GM12878 (cell line): ENCODE measurements at regions not wholly inside any gene's neighbourhood (a gene's known extent, or its start where the extent isn't known, plus 50 kb on each side); places are given as distances from the start of the nearest gene placed in this dataset.

Source experiments
- ATAC-seq: fragments of 200-7000 bp; cut with Tn5 transposase; 3 replicates; pipeline ENCODE4 v1.9.1; 2020; ENCODE audit warnings: mild to moderate bottlenecking, moderate library complexity
- BruUV-seq: library from RNA; stranded (reverse); fragments of 400-500 nt; replicated peaks from 2 replicates; lab custom pipeline; 2021; lab: Mats Ljungman, UMichigan
- CTCF ChIA-PET: fragments of 300-600 bp; sonication (Branson Sonifier 250); formaldehyde crosslinking; extraction: SDS; loops from one replicate; lab custom pipeline; 2021; ENCODE audit warnings: inconsistent platforms; lab: Yijun Ruan, JAX
- POLR2A ChIA-PET: fragments of 350-600 bp; formaldehyde crosslinking; extraction: SDS; loops from one replicate; lab custom pipeline; 2021; ENCODE audit warnings: inconsistent platforms; lab: Charles Lee
- RAD21 ChIA-PET: fragments of 300-600 bp; sonication (Branson Sonifier 250); formaldehyde crosslinking; loops from one replicate; lab custom pipeline; 2023; ENCODE audit warnings: antibody characterized with exemption; ENCODE audit not compliant: unreplicated experiment; lab: Charles Lee
- SMC1A ChIA-PET: fragments of 300-600 bp; sonication (Branson Sonifier 250); formaldehyde crosslinking; loops from one replicate; lab custom pipeline; 2023; ENCODE audit not compliant: unreplicated experiment, uncharacterized antibody; lab: Charles Lee
- DNase-seq: peaks from one replicate; pipeline ENCODE4 v3.0.0-alpha.2; 2011; ENCODE audit warnings: low read depth, low spot score
- FAIRE-seq: peaks from 3 replicates; lab custom pipeline; 2011; peaks lifted over from hg19 to GRCh38; lab: Jason Lieb, UNC
- H2AFZ ChIP-seq: 2 replicates; pipeline ENCODE4 v1.6.0; 2011; ENCODE audit warnings: low read depth, low read length, control low read depth; ENCODE audit not compliant: control insufficient read depth
- H3K27ac ChIP-seq: 2 replicates; pipeline ENCODE4 v1.5.1; 2011; ENCODE audit warnings: control low read depth; ENCODE audit not compliant: control insufficient read depth, insufficient read depth
- H3K27me3 ChIP-seq, 2 experiments: replicated peaks in 1 of 2; 2 replicates each; pipeline versions ENCODE4 v1.6.0 to v1.6.1; 2011; ENCODE audit warnings: low read length in 1 of 2; ENCODE audit not compliant: control insufficient read depth in 2 of 2, insufficient read depth in 2 of 2
- H3K36me3 ChIP-seq, 2 experiments: 2 replicates each; pipeline ENCODE4 v1.5.1; 2011; ENCODE audit warnings: low read length in 1 of 2; ENCODE audit not compliant: control insufficient read depth in 2 of 2, insufficient read depth in 2 of 2
- H3K4me1 ChIP-seq: 2 replicates; pipeline ENCODE4 v1.6.1; 2011; ENCODE audit warnings: mild to moderate bottlenecking, low read length, moderate library complexity, mixed read lengths; ENCODE audit not compliant: control insufficient read depth, insufficient read depth
- H3K4me2 ChIP-seq: 2 replicates; pipeline ENCODE4 v1.6.0; 2011; ENCODE audit warnings: control low read depth; ENCODE audit not compliant: control insufficient read depth, insufficient read depth
- H3K4me3 ChIP-seq: fragments of 200-600 bp; sonication (generic); 2 replicates; pipeline ENCODE4 v1.5.1; 2016
- H3K79me2 ChIP-seq: 2 replicates; pipeline ENCODE4 v1.6.0; 2011; ENCODE audit warnings: low read length; ENCODE audit not compliant: control insufficient read depth, insufficient read depth
- H3K9ac ChIP-seq: 2 replicates; pipeline ENCODE4 v1.8.0; 2011; ENCODE audit warnings: low read length, control low read depth, mixed read lengths; ENCODE audit not compliant: control insufficient read depth, insufficient read depth
- H3K9me3 ChIP-seq: replicated peaks from 3 replicates; pipeline ENCODE4 v1.5.1; 2011; ENCODE audit warnings: mild to moderate bottlenecking, low read length; ENCODE audit not compliant: control insufficient read depth, insufficient read depth
- H4K20me1 ChIP-seq: 2 replicates; pipeline ENCODE4 v1.6.0; 2011; ENCODE audit not compliant: control insufficient read depth, insufficient read depth
- BCL11A ChIP-seq: IDR thresholded peaks from 2 replicates; pipeline ENCODE4 v1.6.1; 2011; ENCODE audit warnings: low read depth, low read length
- BHLHE40 ChIP-seq, 2 experiments: fragments of 450-650 bp in 1 of 2; IDR thresholded peaks; 2 replicates each; pipeline ENCODE4 v1.6.1; 2011 to 2017; ENCODE audit warnings: low read depth in 2 of 2, borderline replicate concordance in 1 of 2, improper control_type of control experiment in 1 of 2, low read length in 1 of 2, mild to moderate bottlenecking in 1 of 2
- FOXK2 ChIP-seq: fragments of 450-650 bp; IDR thresholded peaks from 2 replicates; pipeline ENCODE4 v1.6.1; 2017; ENCODE audit warnings: mild to moderate bottlenecking, moderate library complexity
- HDAC2 ChIP-seq: fragments of 200-600 bp; sonication (generic); IDR thresholded peaks from 2 replicates; pipeline ENCODE4 v1.6.1; 2017
- PAX5 ChIP-seq: IDR thresholded peaks from 2 replicates; pipeline ENCODE4 v1.6.1; 2011; ENCODE audit warnings: low read depth, low read length, borderline replicate concordance
- PAX8 ChIP-seq: fragments of 450-650 bp; IDR thresholded peaks from 2 replicates; pipeline ENCODE4 v1.6.1; 2017; ENCODE audit warnings: mild to moderate bottlenecking, moderate library complexity
- RB1 ChIP-seq: fragments of 450-650 bp; formaldehyde crosslinking; IDR thresholded peaks from 2 replicates; pipeline ENCODE4 v1.6.1; 2017; ENCODE audit warnings: mild to moderate bottlenecking, borderline replicate concordance
- RFX5 ChIP-seq: IDR thresholded peaks from 2 replicates; pipeline ENCODE4 v1.6.1; 2011; ENCODE audit warnings: low read depth, low read length, improper control_type of control experiment
- YBX1 ChIP-seq: fragments of 450-650 bp; IDR thresholded peaks from 2 replicates; pipeline ENCODE4 v1.6.1; 2016; ENCODE audit warnings: antibody characterized with exemption
- ZBTB4 ChIP-seq: fragments of 450-650 bp; formaldehyde crosslinking; IDR thresholded peaks from 2 replicates; pipeline ENCODE4 v1.4.0; 2022; ENCODE audit warnings: mild to moderate bottlenecking, moderate library complexity
- WGBS: methylation state at CpG from one replicate; pipeline ENCODE4 v1.1.6; 2016; ENCODE audit warnings: low lambda C conversion rate; ENCODE audit not compliant: insufficient replicate concordance, insufficient coverage; ENCODE audit errors: missing lambda C conversion rate; 5-methylcytosine and 5-hydroxymethylcytosine counted together
- in situ Hi-C: fragments of 300-500 bp; cut with MboI; formaldehyde crosslinking; loops from 9 replicates; pipeline ENCODE4 v1.14.3; 2018; ENCODE audit warnings: mixed read lengths
- intact Hi-C: fragments of 100-400 bp; cut with micrococcal nuclease; formaldehyde crosslinking; loops from one replicate; pipeline ENCODE4 v1.14.2; 2022; ENCODE audit not compliant: unreplicated experiment
- TF ChIP-seq, protein P1 (sequence below): IDR thresholded peaks from 2 replicates; pipeline ENCODE4 v1.6.1; 2012; ENCODE audit warnings: low read depth, low read length, improper control_type of control experiment

- TF ChIP-seq BCL11A (no peak), YBX1 (no peak)
These were observed 235.0 kb downstream of the IRS1 start (continued) for GRCh38 chr2:226564667-226565066.

DNA sequence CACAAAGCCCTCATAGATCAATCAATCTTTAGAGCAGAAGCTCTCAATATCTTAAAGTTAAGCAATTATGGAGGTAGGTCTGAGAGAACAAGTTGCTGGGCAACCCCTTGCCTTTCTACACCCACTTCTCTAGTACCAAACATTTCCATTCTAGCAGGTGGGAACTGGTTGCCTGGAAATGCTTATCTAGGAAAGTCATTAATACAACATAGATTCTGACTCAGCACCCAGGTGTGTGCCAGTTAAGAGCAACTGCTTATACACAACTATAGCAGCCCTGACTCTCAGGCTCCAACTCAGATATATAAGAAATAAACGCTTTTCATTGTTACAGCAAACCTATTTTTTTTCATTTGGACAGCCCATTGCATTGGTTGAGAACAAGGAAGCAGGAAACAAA, 237.7 kb downstream of the IRS1 start:
- TF ChIP-seq RFX5 (no peak), RB1 (no peak), PAX8 (no peak), ZBTB4 (CRISPR knock-in tag) (no peak), FOXK2 (no peak), BHLHE40 (IDR thresholded peaks at IDR 0.05; ENCODE audit: borderline replicate concordance in 1 of 2, low read depth in 2 of 2, low read length in 1 of 2) (no peak), HDAC2 (no peak), PAX5 (no peak)
- TF ChIP-seq, protein P1, sequence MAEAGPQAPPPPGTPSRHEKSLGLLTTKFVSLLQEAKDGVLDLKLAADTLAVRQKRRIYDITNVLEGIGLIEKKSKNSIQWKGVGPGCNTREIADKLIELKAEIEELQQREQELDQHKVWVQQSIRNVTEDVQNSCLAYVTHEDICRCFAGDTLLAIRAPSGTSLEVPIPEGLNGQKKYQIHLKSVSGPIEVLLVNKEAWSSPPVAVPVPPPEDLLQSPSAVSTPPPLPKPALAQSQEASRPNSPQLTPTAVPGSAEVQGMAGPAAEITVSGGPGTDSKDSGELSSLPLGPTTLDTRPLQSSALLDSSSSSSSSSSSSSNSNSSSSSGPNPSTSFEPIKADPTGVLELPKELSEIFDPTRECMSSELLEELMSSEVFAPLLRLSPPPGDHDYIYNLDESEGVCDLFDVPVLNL = no peak
- ChIA-PET RAD21 (no interaction called here), SMC1A (no interaction called here), CTCF (interaction anchor here (1.2 to 1.7 kb wide), 2 partner anchors 10 to 240 kb away, joined by 3 to 4 read pairs; no protein-coding TSS in a partner anchor), POLR2A (no interaction called here)
- BruUV-seq = no TSS peak
- no peaks in the 10 kb centered on the region for H3K9me3 ChIP-seq
- no peak overlapping the region for H3K4me2 ChIP-seq
- in situ Hi-C loops (no loop called here), intact Hi-C loops (no loop called here)
- H4K20me1 ChIP-seq = no peaks in the 10 kb centered on the region
- no peak overlapping the region for H3K9ac ChIP-seq
- ATAC-seq = no peak
- H3K27me3 ChIP-seq = no peaks in the 10 kb centered on the region
- no peak overlapping the region for H3K27ac ChIP-seq
- no peak for DNase-seq
- FAIRE-seq = no peak
- no peaks in the 10 kb centered on the region for H3K79me2 ChIP-seq
- H2AFZ ChIP-seq = no peak overlapping the region
- no peaks in the 10 kb centered on the region for H3K36me3 ChIP-seq
- no peaks in the 10 kb centered on the region for H3K4me1 ChIP-seq
- 0% methylated on average over 1 of the region's 1 CpG for WGBS
- H3K4me3 ChIP-seq = no peak overlapping the region
